ENCODE measurements at regions not wholly inside any gene's neighbourhood (a gene's known extent, or its start where the extent isn't known, plus 50 kb on each side); places are given as distances from the start of the nearest gene placed in this dataset.
"Not testable (repeated sequence)": the region's sequence is repeated elsewhere in the genome, so short reads cannot be mapped to it uniquely, and the experiment has no call there.

- CTCF ChIA-PET: no interaction called here
- no TSS peak for BruUV-seq (replicated peaks)
- no peaks in the 10 kb centered on the region for H3K4me1 Mint-ChIP-seq (ENCODE audit: low read depth, unreplicated experiment)
- H3K4me3 Mint-ChIP-seq (ENCODE audit: low read depth, unreplicated experiment): no peak overlapping the region
- H3K9me3 Mint-ChIP-seq (ENCODE audit: low read depth, unreplicated experiment): peaks cover 14% of the 10 kb centered on the region
- DNase-seq: no peak
- no peaks in the 10 kb centered on the region for H3K36me3 Mint-ChIP-seq (ENCODE audit: insufficient read depth, unreplicated experiment)
- TF ChIP-seq CTCF (IDR thresholded peaks at IDR 0.05; ENCODE audit: unreplicated experiment): no peak
- H3K27me3 Mint-ChIP-seq (ENCODE audit: unreplicated experiment): no peaks in the 10 kb centered on the region
- H3K27ac Mint-ChIP-seq (ENCODE audit: unreplicated experiment): no peak overlapping the region
- intact Hi-C loops (cut with micrococcal nuclease; ENCODE audit: unreplicated experiment): no loop called here
Observed at GRCh38 chr2:107146181-107146580, 260.2 kb upstream of the ST6GAL2 start.

- H3K4me1 Mint-ChIP-seq (ENCODE audit: low read depth, unreplicated experiment); H3K27me3 Mint-ChIP-seq (ENCODE audit: unreplicated experiment); BruUV-seq (replicated peaks); DNase-seq; CTCF ChIA-PET; H3K36me3 Mint-ChIP-seq (ENCODE audit: insufficient read depth, unreplicated experiment); H3K27ac Mint-ChIP-seq (ENCODE audit: unreplicated experiment); H3K4me3 Mint-ChIP-seq (ENCODE audit: low read depth, unreplicated experiment); intact Hi-C loops (cut with micrococcal nuclease; ENCODE audit: unreplicated experiment): not testable (repeated sequence)
- H3K9me3 Mint-ChIP-seq (ENCODE audit: low read depth, unreplicated experiment): peaks cover 13% of the 10 kb centered on the region
Observed at GRCh38 chr2:107146645-107147044, 260.7 kb upstream of the ST6GAL2 start.

GRCh38 chr2:107148055-107148454, 262.1 kb upstream of the ST6GAL2 start:
- no peak for DNase-seq
- Mint-ChIP-seq H3K27ac (ENCODE audit: unreplicated experiment) (no peak overlapping the region), H3K36me3 (ENCODE audit: insufficient read depth, unreplicated experiment) (no peaks in the 10 kb centered on the region), H3K9me3 (ENCODE audit: low read depth, unreplicated experiment) (peaks cover 7% of the 10 kb centered on the region), H3K4me1 (ENCODE audit: low read depth, unreplicated experiment) (no peaks in the 10 kb centered on the region), H3K4me3 (ENCODE audit: low read depth, unreplicated experiment) (no peak overlapping the region), H3K27me3 (ENCODE audit: unreplicated experiment) (no peaks in the 10 kb centered on the region)
- no TSS peak for BruUV-seq (replicated peaks)
- CTCF ChIA-PET: no interaction called here
- intact Hi-C loops (cut with micrococcal nuclease; ENCODE audit: unreplicated experiment): no loop called here
- TF ChIP-seq CTCF (IDR thresholded peaks at IDR 0.05; ENCODE audit: unreplicated experiment): no peak

GRCh38 chr2:107148496-107148895, 262.5 kb upstream of the ST6GAL2 start:
- CTCF ChIA-PET: no interaction called here
- DNase-seq: no peak
- TF ChIP-seq CTCF (IDR thresholded peaks at IDR 0.05; ENCODE audit: unreplicated experiment): no peak
- Mint-ChIP-seq H3K9me3 (ENCODE audit: low read depth, unreplicated experiment) (peaks cover 6% of the 10 kb centered on the region), H3K36me3 (ENCODE audit: insufficient read depth, unreplicated experiment) (no peaks in the 10 kb centered on the region), H3K27me3 (ENCODE audit: unreplicated experiment) (no peaks in the 10 kb centered on the region), H3K4me3 (ENCODE audit: low read depth, unreplicated experiment) (no peak overlapping the region), H3K27ac (ENCODE audit: unreplicated experiment) (no peak overlapping the region), H3K4me1 (ENCODE audit: low read depth, unreplicated experiment) (no peaks in the 10 kb centered on the region)
- intact Hi-C loops (cut with micrococcal nuclease; ENCODE audit: unreplicated experiment): no loop called here
- BruUV-seq (replicated peaks): no TSS peak

- Mint-ChIP-seq H3K9me3 (ENCODE audit: low read depth, unreplicated experiment) (peaks cover 16% of the 10 kb centered on the region), H3K36me3 (ENCODE audit: insufficient read depth, unreplicated experiment) (no peaks in the 10 kb centered on the region), H3K4me1 (ENCODE audit: low read depth, unreplicated experiment) (no peaks in the 10 kb centered on the region), H3K27ac (ENCODE audit: unreplicated experiment) (no peak overlapping the region), H3K4me3 (ENCODE audit: low read depth, unreplicated experiment) (no peak overlapping the region), H3K27me3 (ENCODE audit: unreplicated experiment) (no peaks in the 10 kb centered on the region)
- TF ChIP-seq CTCF (IDR thresholded peaks at IDR 0.05; ENCODE audit: unreplicated experiment): no peak
- CTCF ChIA-PET: no interaction called here
- BruUV-seq (replicated peaks): no TSS peak
- intact Hi-C loops (cut with micrococcal nuclease; ENCODE audit: unreplicated experiment): no loop called here
- no peak for DNase-seq
Observed at GRCh38 chr2:107160640-107161239, 274.8 kb upstream of the ST6GAL2 start.
